T-helper 17 cell (primary cell): ENCODE measurements at regions not wholly inside any gene's neighbourhood (a gene's known extent, or its start where the extent isn't known, plus 50 kb on each side); places are given as distances from the start of the nearest gene placed in this dataset.

ENCODE experiments used
- ATAC-seq: fragments of 150-1000 bp; cut with Tn5 transposase; 2 replicates; pipeline ENCODE4 v1.10.0; 2021; ENCODE audit warnings: mild to moderate bottlenecking, moderate library complexity
- DNase-seq, 3 donors: peaks; one replicate each; pipeline versions ENCODE4 v3.0.0 to v3.0.0-alpha.2; 2020 to 2021
- H3K9me3 ChIP-seq: one replicate; pipeline ENCODE4 v1.7.0; 2013; ENCODE audit warnings: low read length, mild to moderate bottlenecking; ENCODE audit not compliant: control insufficient read depth, poor library complexity, severe bottlenecking
- H3K27ac Mint-ChIP-seq: one replicate; pipeline ENCODE4 v1.8.0; 2022; ENCODE audit warnings: mild to moderate bottlenecking, moderate library complexity, mixed read lengths
- H3K27me3 Mint-ChIP-seq: one replicate; pipeline ENCODE4 v1.8.0; 2022; ENCODE audit warnings: mixed read lengths
- H3K36me3 Mint-ChIP-seq: one replicate; pipeline ENCODE4 v1.8.0; 2022; ENCODE audit warnings: low read depth, mixed read lengths
- H3K4me1 Mint-ChIP-seq: one replicate; pipeline ENCODE4 v1.8.0; 2022; ENCODE audit warnings: mild to moderate bottlenecking, mixed read lengths
- H3K4me3 Mint-ChIP-seq: one replicate; pipeline ENCODE4 v1.8.0; 2022; ENCODE audit warnings: mild to moderate bottlenecking, moderate library complexity, mixed read lengths

DNA sequence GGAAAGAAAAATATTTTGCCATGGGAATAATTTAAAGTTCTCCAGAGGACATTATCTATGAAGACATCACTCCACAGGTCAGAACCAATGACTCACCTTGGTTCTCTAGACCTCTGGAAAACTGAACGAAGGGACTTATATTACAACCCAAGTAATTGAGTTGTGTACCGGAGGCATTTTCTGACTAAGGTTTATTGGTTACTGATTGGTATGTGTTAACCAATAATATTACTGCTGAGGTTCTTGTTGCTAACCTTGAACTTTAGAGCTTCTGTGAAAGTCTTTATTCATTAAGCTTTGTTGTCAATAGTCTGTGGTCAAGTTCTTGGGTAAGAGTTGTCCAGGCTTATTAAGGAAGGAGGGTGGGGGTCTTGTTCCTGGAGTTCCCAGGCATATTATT lies 78.1 kb upstream of the MTPN start:
- DNase-seq = no peak
- no peaks in the 10 kb centered on the region for H3K9me3 ChIP-seq
- no peak overlapping the region for H3K27ac Mint-ChIP-seq
- ATAC-seq = no peak
- H3K4me1 Mint-ChIP-seq = peaks cover 5% of the 10 kb centered on the region
- H3K4me3 Mint-ChIP-seq = no peak overlapping the region
- H3K36me3 Mint-ChIP-seq = peaks cover 2% of the 10 kb centered on the region
- H3K27me3 Mint-ChIP-seq = no peaks in the 10 kb centered on the region

DNA sequence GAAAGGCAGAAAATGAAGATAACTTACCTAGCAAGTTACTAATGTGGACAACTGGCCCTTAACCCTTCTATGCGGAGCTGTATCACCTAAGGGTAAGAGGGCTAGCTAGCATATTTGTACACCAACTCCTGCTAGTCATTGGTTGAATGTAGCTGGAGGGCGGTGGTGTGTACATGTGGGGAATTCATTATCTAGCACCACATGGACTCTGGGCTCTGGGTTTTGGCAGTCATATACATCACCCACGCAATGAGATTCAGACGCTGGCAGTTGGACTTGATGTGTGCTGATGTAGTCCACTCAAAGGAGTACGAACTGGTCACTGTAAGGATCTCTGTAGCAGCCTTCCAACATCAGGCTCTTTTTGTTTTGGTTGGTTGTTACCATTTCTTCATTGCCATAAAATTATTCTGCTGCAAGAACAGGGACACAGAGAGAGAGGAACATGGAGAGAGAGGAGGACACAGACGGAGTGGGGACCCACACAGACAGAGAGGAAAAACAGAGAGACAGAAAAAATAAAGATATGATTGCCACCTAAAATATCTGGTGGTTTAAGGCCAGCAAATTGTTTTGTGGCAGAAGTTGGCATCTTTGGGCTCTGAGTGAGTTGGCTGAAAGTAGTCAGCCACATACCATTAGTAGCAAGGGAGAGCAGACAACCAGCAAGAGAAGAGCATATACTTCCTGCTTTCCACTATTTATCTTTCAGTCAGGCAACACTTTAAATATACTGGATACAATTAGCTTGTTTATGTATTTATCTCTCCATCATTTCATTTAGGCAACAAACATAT lies 76.7 kb upstream of the MTPN start:
- DNase-seq (no peak), ATAC-seq (no peak)
- Mint-ChIP-seq H3K4me3 (no peak overlapping the region), H3K4me1 (peaks cover 5% of the 10 kb centered on the region), H3K27me3 (no peaks in the 10 kb centered on the region), H3K27ac (no peak overlapping the region), H3K36me3 (peaks cover 2% of the 10 kb centered on the region)
- no peaks in the 10 kb centered on the region for H3K9me3 ChIP-seq

DNA sequence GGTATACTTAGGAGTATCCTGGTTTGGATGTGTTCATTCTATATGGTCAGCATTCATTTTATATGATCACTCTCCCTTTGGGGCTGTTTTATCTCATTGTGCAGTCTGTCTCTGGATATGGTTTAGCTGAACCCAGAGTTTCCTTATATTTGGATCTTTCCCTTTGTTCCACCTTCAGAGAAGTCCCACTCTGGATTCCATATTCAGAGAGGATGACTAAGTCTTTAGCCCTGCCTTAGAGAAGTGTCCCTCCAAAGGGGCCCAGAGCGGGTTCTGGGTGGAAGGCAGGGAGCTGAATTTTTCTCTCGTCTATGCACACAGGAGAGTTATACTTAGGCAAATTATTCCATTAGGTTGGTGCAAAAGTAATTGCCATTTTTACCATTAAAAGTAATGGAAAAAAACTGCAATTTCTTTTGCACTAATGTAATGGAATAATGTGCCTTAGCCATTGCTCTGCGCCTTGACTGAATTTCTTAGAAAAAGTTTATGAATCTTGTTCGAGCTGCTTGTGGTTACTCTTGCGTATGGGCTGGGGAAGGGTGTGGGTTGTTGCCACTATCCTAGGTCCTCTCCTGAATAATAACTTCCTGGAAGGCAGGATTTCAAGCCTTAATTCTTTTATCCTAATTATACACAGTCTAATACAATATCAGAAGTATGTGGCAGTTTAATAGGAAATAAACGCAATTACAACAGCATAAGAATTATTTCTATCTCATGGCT lies 74.2 kb upstream of the MTPN start:
- no peak overlapping the region for H3K4me3 Mint-ChIP-seq
- no peaks in the 10 kb centered on the region for H3K27me3 Mint-ChIP-seq
- ATAC-seq (no peak), DNase-seq (no peak)
- H3K27ac Mint-ChIP-seq = no peak overlapping the region
- H3K36me3 Mint-ChIP-seq = peaks cover 5% of the 10 kb centered on the region
- H3K9me3 ChIP-seq = no peaks in the 10 kb centered on the region
- peaks cover 2% of the 10 kb centered on the region for H3K4me1 Mint-ChIP-seq

DNA sequence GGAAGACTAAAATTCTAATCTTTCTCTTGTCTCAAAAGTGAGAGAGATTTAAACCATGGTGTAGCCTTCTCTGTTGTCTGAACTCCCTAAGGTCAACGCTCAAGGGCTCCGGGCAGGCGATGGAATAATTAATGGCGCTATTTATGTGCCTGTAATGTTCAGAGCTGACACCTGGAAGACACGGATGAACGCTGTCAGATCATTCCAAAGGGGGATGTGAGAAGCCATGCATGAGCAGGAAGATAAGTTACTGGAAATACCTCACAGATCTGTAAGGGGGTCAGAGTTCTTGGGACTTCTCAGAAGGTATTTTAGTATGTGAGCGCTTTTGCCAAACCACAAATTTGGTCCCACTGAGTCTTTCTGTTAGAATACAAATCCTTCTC lies 73.3 kb upstream of the MTPN start:
- peaks cover 7% of the 10 kb centered on the region for H3K36me3 Mint-ChIP-seq
- peaks cover 4% of the 10 kb centered on the region for H3K9me3 ChIP-seq
- DNase-seq = no peak
- H3K27ac Mint-ChIP-seq = no peak overlapping the region
- no peaks in the 10 kb centered on the region for H3K27me3 Mint-ChIP-seq
- ATAC-seq = no peak
- no peak overlapping the region for H3K4me3 Mint-ChIP-seq
- H3K4me1 Mint-ChIP-seq = peaks cover 2% of the 10 kb centered on the region

DNA sequence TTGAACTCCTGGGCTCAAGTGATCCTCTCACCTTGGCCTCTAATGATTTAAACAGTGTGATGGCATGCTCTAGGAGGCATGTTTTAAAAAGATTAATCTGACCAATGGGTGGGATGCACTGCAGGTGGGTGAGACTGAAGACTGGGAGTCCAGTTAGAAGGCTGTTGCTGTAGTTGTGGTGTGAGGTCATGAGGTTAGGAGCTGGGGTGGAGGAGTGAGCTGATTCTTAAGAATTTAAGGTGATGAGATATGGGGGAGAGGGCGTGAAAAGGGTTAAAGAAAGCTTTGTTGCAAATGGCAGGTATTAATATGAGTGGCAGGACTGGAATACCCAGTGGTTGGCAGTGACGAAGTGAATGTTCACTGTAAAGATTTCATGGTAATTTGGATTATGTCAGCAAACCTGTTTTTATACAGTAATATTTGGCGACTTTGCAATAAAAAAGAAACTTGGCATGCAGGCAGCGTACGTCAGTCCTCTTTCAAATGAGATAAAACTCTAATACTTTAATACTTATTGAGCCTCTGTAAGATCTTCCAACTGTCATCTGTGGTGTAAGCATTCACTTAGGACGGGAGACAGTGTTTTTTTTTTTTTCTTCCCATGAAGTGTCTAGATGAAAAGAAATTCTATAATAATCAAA lies 72.8 kb upstream of the MTPN start:
- Mint-ChIP-seq H3K36me3 (peaks cover 8% of the 10 kb centered on the region), H3K4me1 (no peaks in the 10 kb centered on the region), H3K4me3 (no peak overlapping the region), H3K27me3 (no peaks in the 10 kb centered on the region), H3K27ac (no peak overlapping the region)
- ATAC-seq = no peak
- no peak for DNase-seq
- H3K9me3 ChIP-seq = peaks cover 4% of the 10 kb centered on the region

DNA sequence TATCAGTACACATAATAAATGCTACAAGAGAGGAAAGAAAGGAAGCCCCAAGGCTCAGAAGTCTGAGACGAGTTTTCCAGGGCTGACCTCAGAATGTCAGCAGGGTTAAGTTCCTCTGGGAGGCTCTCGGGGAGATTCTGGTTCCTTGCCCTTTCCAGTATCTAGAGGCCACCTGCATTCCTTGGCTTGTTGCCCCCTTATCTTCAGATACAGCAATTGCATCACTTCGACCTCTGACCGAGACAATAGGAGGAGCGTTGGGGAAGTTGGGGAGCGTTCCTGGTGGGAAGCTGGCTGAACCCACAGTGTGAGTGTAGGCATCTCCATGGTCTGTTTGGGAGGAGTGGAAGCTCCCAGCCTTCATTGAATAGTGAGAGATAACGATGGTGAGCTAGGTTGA lies 72.0 kb upstream of the MTPN start:
- Mint-ChIP-seq H3K4me3 (no peak overlapping the region), H3K36me3 (peaks cover 10% of the 10 kb centered on the region), H3K4me1 (no peaks in the 10 kb centered on the region), H3K27me3 (no peaks in the 10 kb centered on the region), H3K27ac (no peak overlapping the region)
- H3K9me3 ChIP-seq = peaks cover 4% of the 10 kb centered on the region
- ATAC-seq (no peak), DNase-seq (no peak)

DNA sequence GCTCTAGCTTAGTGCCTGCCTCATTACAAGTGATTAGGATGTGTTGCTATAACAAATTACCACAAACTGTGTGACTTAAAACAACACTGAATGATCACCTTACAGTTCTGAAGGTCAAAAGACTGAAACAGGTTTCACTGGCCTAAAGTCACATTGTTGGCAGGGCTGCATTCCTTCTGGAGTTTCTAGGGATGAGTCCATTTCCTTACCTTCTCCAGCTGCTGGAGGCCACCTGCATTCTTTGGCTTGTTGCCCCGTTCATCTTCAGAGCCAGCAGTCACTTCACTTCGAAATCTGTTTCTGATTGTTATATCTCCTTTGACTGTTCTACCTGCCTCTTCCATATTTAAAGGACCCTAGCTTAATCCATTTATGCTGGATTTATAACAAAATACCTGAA lies 69.4 kb upstream of the MTPN start:
- DNase-seq = no peak
- Mint-ChIP-seq H3K27me3 (no peaks in the 10 kb centered on the region), H3K36me3 (peaks cover 8% of the 10 kb centered on the region), H3K4me3 (no peak overlapping the region), H3K4me1 (no peaks in the 10 kb centered on the region), H3K27ac (no peak overlapping the region)
- no peak for ATAC-seq
- peaks cover 4% of the 10 kb centered on the region for H3K9me3 ChIP-seq

DNA sequence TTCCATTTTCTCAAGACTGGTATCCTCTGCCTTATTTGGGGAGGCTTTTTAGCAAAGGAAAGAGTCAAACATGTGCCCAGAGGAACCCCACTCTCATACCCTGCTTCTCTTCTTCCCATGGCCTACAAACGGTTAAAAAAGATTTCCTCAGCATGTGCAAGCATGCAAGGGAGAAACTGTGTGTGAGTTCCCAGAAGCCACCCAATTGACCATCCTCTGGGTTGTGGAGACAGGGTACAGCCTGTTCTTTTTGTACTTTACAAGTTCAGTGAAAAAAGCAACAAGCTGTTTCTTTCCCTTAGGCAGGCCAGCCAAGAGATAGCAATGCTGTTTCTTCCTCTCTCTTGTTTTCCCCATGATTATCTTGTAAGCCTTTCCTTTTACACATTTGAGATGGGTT lies 68.8 kb upstream of the MTPN start:
- H3K27ac Mint-ChIP-seq = no peak overlapping the region
- H3K9me3 ChIP-seq = peaks cover 4% of the 10 kb centered on the region
- DNase-seq (no peak), ATAC-seq (no peak)
- no peaks in the 10 kb centered on the region for H3K4me1 Mint-ChIP-seq
- H3K4me3 Mint-ChIP-seq = no peak overlapping the region
- H3K36me3 Mint-ChIP-seq = peaks cover 8% of the 10 kb centered on the region
- H3K27me3 Mint-ChIP-seq = no peaks in the 10 kb centered on the region

DNA sequence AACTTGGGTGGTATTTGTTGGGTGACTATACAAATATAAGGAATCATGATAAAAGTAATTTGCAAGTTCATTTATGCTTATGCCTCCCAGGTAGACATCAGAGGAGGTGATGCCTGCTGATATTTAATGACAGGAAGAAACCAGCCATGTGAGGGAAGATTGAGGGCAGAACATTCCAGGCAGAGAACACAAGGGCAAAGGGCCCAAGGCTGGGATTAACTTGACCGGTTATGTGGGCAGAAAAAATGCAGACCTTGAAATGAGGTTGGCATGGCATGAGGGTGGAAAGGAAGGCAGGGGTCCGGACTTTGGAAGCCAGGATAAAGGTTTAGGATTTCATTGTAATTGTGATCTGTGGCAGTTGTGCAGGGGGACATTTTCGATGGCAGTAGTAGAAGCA lies 68.0 kb upstream of the MTPN start:
- peaks cover 8% of the 10 kb centered on the region for H3K36me3 Mint-ChIP-seq
- no peak for DNase-seq
- no peak overlapping the region for H3K27ac Mint-ChIP-seq
- no peaks in the 10 kb centered on the region for H3K27me3 Mint-ChIP-seq
- no peak for ATAC-seq
- peaks cover 4% of the 10 kb centered on the region for H3K9me3 ChIP-seq
- H3K4me1 Mint-ChIP-seq = no peaks in the 10 kb centered on the region
- H3K4me3 Mint-ChIP-seq = no peak overlapping the region

DNA sequence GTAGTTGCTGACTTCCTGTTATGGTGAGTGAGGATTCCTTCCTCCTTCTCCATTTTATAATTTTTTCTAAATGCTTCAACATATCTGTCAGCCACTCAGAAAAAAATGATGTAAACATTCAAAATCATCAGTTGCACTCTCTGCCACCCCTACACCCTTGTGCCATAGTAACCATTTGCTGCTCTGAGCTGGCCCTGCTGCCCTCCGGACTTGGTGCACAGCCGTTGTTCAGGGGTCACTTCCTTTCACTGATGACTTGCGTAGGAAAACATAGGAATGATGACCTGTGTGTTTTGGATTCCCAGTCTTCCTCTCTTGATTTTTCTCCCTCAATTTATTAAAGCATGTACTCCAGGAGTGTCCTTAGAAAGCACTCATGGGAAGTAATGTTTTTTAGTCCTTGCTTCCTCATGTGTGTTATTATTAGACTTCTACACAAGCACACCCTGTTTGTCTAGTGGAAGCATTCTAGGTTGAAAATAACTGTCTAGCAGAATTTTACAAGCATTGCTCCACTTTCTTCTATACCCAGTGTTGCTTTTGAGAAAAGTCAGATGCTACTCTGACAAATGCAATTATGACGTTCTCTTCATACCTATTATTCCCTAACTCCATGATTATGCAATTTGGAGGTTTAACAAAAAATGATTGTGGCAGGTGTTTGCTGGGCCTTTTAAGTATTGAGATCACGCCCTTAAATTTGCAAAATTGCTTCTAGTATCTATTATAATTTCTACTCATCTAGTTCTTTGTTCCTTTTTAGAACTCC lies 62.6 kb upstream of the MTPN start:
- no peak for DNase-seq
- Mint-ChIP-seq H3K36me3 (peaks cover 6% of the 10 kb centered on the region), H3K4me3 (peak overlapping the region; percentile 4), H3K27ac (no peak overlapping the region), H3K27me3 (no peaks in the 10 kb centered on the region), H3K4me1 (peaks cover 7% of the 10 kb centered on the region)
- no peaks in the 10 kb centered on the region for H3K9me3 ChIP-seq
- no peak for ATAC-seq

DNA sequence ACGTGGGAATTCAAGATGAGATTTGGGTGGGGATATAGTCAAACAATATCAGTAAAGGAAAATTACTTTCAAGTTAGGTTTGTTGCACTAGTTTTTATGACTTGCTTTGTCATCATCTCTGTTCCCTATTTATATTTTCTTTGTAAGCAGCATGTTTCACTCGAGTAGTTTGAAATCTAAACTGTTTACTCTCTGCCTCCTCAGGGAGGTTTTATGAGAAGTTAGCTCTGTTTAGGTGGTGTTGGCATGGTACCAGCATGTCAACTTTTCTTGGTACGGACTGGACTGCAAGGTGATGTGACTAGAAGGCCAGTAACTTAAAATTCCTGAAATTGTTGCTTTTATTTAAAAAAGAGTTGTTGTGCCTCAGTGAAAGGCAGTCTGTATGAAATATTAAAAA lies 59.2 kb upstream of the MTPN start:
- no peak overlapping the region for H3K4me3 Mint-ChIP-seq
- H3K9me3 ChIP-seq = no peaks in the 10 kb centered on the region
- H3K27ac Mint-ChIP-seq = no peak overlapping the region
- H3K36me3 Mint-ChIP-seq = peaks cover 4% of the 10 kb centered on the region
- DNase-seq = no peak
- H3K27me3 Mint-ChIP-seq = no peaks in the 10 kb centered on the region
- ATAC-seq = no peak
- H3K4me1 Mint-ChIP-seq = peaks cover 19% of the 10 kb centered on the region

DNA sequence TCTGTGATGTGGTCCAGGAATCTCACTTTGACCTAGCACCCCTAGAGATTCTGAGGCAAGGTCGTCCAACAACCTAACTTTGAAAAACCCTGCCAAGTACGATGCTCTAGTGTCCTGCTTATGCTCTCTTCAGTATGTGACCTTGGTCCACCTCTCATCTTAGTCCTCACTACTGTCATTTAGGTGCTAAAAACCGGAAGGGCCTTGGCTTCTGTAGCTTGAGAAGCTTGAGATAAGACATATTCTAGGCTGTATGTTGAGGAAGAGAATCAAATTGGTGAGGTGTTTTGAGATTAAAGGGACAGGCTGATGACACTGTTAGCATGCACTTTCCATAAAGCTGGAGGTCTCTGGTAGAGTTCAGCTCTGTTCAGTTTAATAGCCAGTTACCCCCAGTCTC lies 57.0 kb upstream of the MTPN start:
- Mint-ChIP-seq H3K36me3 (peaks cover 4% of the 10 kb centered on the region), H3K27me3 (no peaks in the 10 kb centered on the region), H3K4me3 (no peak overlapping the region), H3K27ac (peak overlapping the region; percentile 1), H3K4me1 (peaks cover 24% of the 10 kb centered on the region)
- no peak for ATAC-seq
- no peak for DNase-seq
- no peaks in the 10 kb centered on the region for H3K9me3 ChIP-seq

DNA sequence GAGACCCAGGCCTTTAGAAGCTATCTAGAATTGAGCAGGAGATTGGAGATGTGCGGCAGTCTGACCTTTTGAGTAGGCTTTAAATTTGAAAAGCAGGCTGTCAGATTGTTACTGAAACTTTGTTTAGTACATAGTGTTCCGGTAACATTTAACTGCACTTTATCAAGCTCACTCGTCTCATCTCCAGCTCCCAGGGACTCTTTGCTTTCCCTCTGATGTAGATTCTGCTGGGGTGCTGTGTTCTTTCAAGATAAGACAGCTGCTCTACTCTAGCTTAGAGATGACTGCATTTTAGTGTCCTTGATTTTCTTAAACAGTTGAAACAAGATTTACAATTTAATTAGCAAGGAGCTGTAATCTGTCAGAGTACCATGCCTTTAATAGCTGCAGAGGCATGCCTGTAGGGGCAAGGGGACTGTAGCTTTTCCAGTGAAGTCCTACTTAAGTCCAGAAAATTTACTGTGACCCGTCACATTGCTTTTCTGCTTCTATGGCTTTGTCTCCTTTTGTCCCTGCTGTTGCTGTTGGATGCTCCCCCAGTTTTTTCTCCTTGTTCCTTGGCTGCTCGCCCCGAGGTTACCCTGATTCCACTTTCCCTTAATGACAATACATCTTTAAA lies 56.4 kb upstream of the MTPN start:
- Mint-ChIP-seq H3K36me3 (peaks cover 4% of the 10 kb centered on the region), H3K4me3 (no peak overlapping the region), H3K4me1 (peaks cover 24% of the 10 kb centered on the region), H3K27ac (peak overlapping the region; percentile 1), H3K27me3 (no peaks in the 10 kb centered on the region)
- ATAC-seq (no peak), DNase-seq (no peak)
- no peaks in the 10 kb centered on the region for H3K9me3 ChIP-seq
